ENCODE measurements at regions not wholly inside any gene's neighbourhood (a gene's known extent, or its start where the extent isn't known, plus 50 kb on each side); places are given as distances from the start of the nearest gene placed in this dataset.
"Not testable (repeated sequence)": the region's sequence is repeated elsewhere in the genome, so short reads cannot be mapped to it uniquely, and the experiment has no call there.

- TF ChIP-seq CTCF, POLR2A (IDR thresholded peaks at IDR 0.05): not testable (repeated sequence)
These were observed 116.9 kb upstream of the CPM start for GRCh38 chr12:69049855-69050254.
